ENCODE measurements at regions not wholly inside any gene's neighbourhood (a gene's known extent, or its start where the extent isn't known, plus 50 kb on each side); places are given as distances from the start of the nearest gene placed in this dataset.

GRCh38 chr1:195799016-195799415 lies 809.2 kb downstream of the KCNT2 start:
- Histone ChIP-seq H3K9ac (ENCODE audit: low read depth, low read length) (no peak overlapping the region), H4K20me1 (ENCODE audit: insufficient read depth, low read length) (no peaks in the 10 kb centered on the region), H3K36me3 (ENCODE audit: insufficient read depth, low read length) (no peaks in the 10 kb centered on the region), H3K4me3 (ENCODE audit: low read depth in 1 of 2, low read length in 2 of 2) (no peak overlapping the region), H3K27ac (ENCODE audit: low read length) (no peak overlapping the region), H3K4me2 (ENCODE audit: insufficient read depth, low read length) (no peak overlapping the region), H3K9me3 (ENCODE audit: insufficient read depth, low read length, severe bottlenecking) (no peaks in the 10 kb centered on the region), H3K4me1 (ENCODE audit: insufficient read depth, low read length) (no peaks in the 10 kb centered on the region), H3K79me2 (ENCODE audit: insufficient read depth, low read length) (no peaks in the 10 kb centered on the region), H3K27me3 (ENCODE audit: insufficient read depth, low read length, poor library complexity) (no peaks in the 10 kb centered on the region), H2AFZ (ENCODE audit: low read depth, low read length) (no peak overlapping the region)
- no peak for TF ChIP-seq CTCF (IDR thresholded peaks at IDR 0.05; ENCODE audit: borderline replicate concordance, extremely low read depth, low read length, poor library complexity, severe bottlenecking)
- no peak for TF ChIP-seq EZH2 (IDR thresholded peaks at IDR 0.05; ENCODE audit: borderline replicate concordance, low read depth, low read length, severe bottlenecking)
- ATAC-seq (ENCODE audit: insufficient read depth, low read depth) (no peak), DNase-seq (no peak)

GRCh38 chr1:195794225-195794624 lies 814.0 kb downstream of the KCNT2 start:
- Histone ChIP-seq H3K4me3 (ENCODE audit: low read depth in 1 of 2, low read length in 2 of 2) (no peak overlapping the region), H3K27me3 (ENCODE audit: insufficient read depth, low read length, poor library complexity) (no peaks in the 10 kb centered on the region), H2AFZ (ENCODE audit: low read depth, low read length) (no peak overlapping the region), H3K9ac (ENCODE audit: low read depth, low read length) (no peak overlapping the region), H3K27ac (ENCODE audit: low read length) (no peak overlapping the region), H3K4me2 (ENCODE audit: insufficient read depth, low read length) (no peak overlapping the region), H3K36me3 (ENCODE audit: insufficient read depth, low read length) (no peaks in the 10 kb centered on the region), H3K79me2 (ENCODE audit: insufficient read depth, low read length) (no peaks in the 10 kb centered on the region), H4K20me1 (ENCODE audit: insufficient read depth, low read length) (no peaks in the 10 kb centered on the region), H3K9me3 (ENCODE audit: insufficient read depth, low read length, severe bottlenecking) (peaks cover 11% of the 10 kb centered on the region), H3K4me1 (ENCODE audit: insufficient read depth, low read length) (no peaks in the 10 kb centered on the region)
- TF ChIP-seq CTCF (IDR thresholded peaks at IDR 0.05; ENCODE audit: borderline replicate concordance, extremely low read depth, low read length, poor library complexity, severe bottlenecking) (no peak), EZH2 (IDR thresholded peaks at IDR 0.05; ENCODE audit: borderline replicate concordance, low read depth, low read length, severe bottlenecking) (no peak)
- ATAC-seq (ENCODE audit: insufficient read depth, low read depth) (no peak), DNase-seq (no peak)

- Histone ChIP-seq H3K9me3 (ENCODE audit: insufficient read depth, low read length, severe bottlenecking) (peaks cover 11% of the 10 kb centered on the region), H3K4me1 (ENCODE audit: insufficient read depth, low read length) (no peaks in the 10 kb centered on the region), H4K20me1 (ENCODE audit: insufficient read depth, low read length) (no peaks in the 10 kb centered on the region), H2AFZ (ENCODE audit: low read depth, low read length) (no peak overlapping the region), H3K79me2 (ENCODE audit: insufficient read depth, low read length) (no peaks in the 10 kb centered on the region), H3K9ac (ENCODE audit: low read depth, low read length) (no peak overlapping the region), H3K4me2 (ENCODE audit: insufficient read depth, low read length) (no peak overlapping the region), H3K4me3 (ENCODE audit: low read depth in 1 of 2, low read length in 2 of 2) (no peak overlapping the region), H3K27ac (ENCODE audit: low read length) (no peak overlapping the region), H3K36me3 (ENCODE audit: insufficient read depth, low read length) (no peaks in the 10 kb centered on the region), H3K27me3 (ENCODE audit: insufficient read depth, low read length, poor library complexity) (no peaks in the 10 kb centered on the region)
- no peak for TF ChIP-seq EZH2 (IDR thresholded peaks at IDR 0.05; ENCODE audit: borderline replicate concordance, low read depth, low read length, severe bottlenecking)
- TF ChIP-seq CTCF (IDR thresholded peaks at IDR 0.05; ENCODE audit: borderline replicate concordance, extremely low read depth, low read length, poor library complexity, severe bottlenecking) = no peak
- ATAC-seq (ENCODE audit: insufficient read depth, low read depth) (no peak), DNase-seq (no peak)
Measured at GRCh38 chr1:195791796-195792195, 816.4 kb downstream of the KCNT2 start.
